HepG2 (cell line): ENCODE measurements at regions not wholly inside any gene's neighbourhood (a gene's known extent, or its start where the extent isn't known, plus 50 kb on each side); places are given as distances from the start of the nearest gene placed in this dataset.

ENCODE experiments used
- ATAC-seq: fragments of 200-7000 bp; cut with Tn5 transposase; 3 replicates; pipeline ENCODE4 v1.9.1; 2020; ENCODE audit warnings: mild to moderate bottlenecking, moderate library complexity
- BruUV-seq: library from RNA; stranded (reverse); fragments of 400-500 nt; replicated peaks from 2 replicates; lab custom pipeline; 2021; lab: Mats Ljungman, UMichigan
- CTCF ChIA-PET: fragments of 300-600 bp; formaldehyde crosslinking; extraction: SDS; loops from one replicate; lab custom pipeline; 2021; ENCODE audit warnings: low total read pairs, inconsistent platforms, low intra/inter-chr PET ratio; lab: Yijun Ruan, JAX
- POLR2A ChIA-PET: fragments of 350-600 bp; sonication (Branson Sonifier 250); formaldehyde crosslinking; loops from one replicate; lab custom pipeline; 2020; ENCODE audit warnings: antibody characterized with exemption, inconsistent platforms; lab: Yijun Ruan, JAX
- DNase-seq: peaks from one replicate; pipeline ENCODE4 v3.0.0-alpha.2; 2015; ENCODE audit warnings: low spot score
- FAIRE-seq: peaks from 3 replicates; lab custom pipeline; 2011; peaks lifted over from hg19 to GRCh38; lab: Jason Lieb, UNC
- H2AFZ ChIP-seq: one replicate; pipeline ENCODE4 v1.6.1; 2011; ENCODE audit warnings: low read length, inconsistent platforms
- H3K27ac ChIP-seq: fragments of 300-600 bp; 3 replicates; pipeline ENCODE4 v1.8.0; 2011; ENCODE audit warnings: mixed run types, mild to moderate bottlenecking, mixed read lengths, low read length, inconsistent platforms; ENCODE audit not compliant: insufficient read depth; ENCODE audit errors: extremely low read length
- H3K27me3 ChIP-seq, 2 experiments: fragments of 200-600 bp in 1 of 2; 2 replicates in 1 of 2; 3 replicates in 1 of 2; pipeline versions ENCODE4 v1.6.0 to v1.8.0; 2011; ENCODE audit warnings: low read length in 2 of 2, mild to moderate bottlenecking in 2 of 2, moderate library complexity in 2 of 2, inconsistent platforms in 1 of 2; ENCODE audit not compliant: insufficient read depth in 2 of 2, control insufficient read depth in 1 of 2
- H3K36me3 ChIP-seq, 2 experiments: fragments of 200-600 bp in 1 of 2; replicated peaks in 1 of 2; 2 replicates in 1 of 2; 3 replicates in 1 of 2; pipeline versions ENCODE4 v1.5.1 to v1.8.0; 2011; ENCODE audit warnings: low read length in 2 of 2, inconsistent platforms in 1 of 2; ENCODE audit not compliant: insufficient read depth in 2 of 2, control insufficient read depth in 1 of 2
- H3K4me1 ChIP-seq: 2 replicates; pipeline ENCODE4 v1.5.1; 2012; ENCODE audit warnings: low read length, inconsistent platforms; ENCODE audit not compliant: insufficient read depth
- H3K4me2 ChIP-seq: 2 replicates; pipeline ENCODE4 v1.6.0; 2011; ENCODE audit warnings: low read depth, low read length, inconsistent platforms
- H3K4me3 ChIP-seq, 3 experiments: fragments of 200-600 bp in 1 of 3; sonication (generic), shearing (Covaris generic) in 1 of 3; replicated peaks in 1 of 3; 2 replicates each; pipeline ENCODE4 v1.5.1; 2011 to 2016; ENCODE audit warnings: low read length in 3 of 3, inconsistent platforms in 2 of 3, low read depth in 2 of 3, mild to moderate bottlenecking in 2 of 3, control low read depth in 1 of 3, mixed read lengths in 1 of 3; ENCODE audit not compliant: insufficient read depth in 1 of 3
- H3K79me2 ChIP-seq: one replicate; pipeline ENCODE4 v1.6.1; 2011; ENCODE audit warnings: low read length, inconsistent platforms; ENCODE audit not compliant: insufficient read depth
- H3K9ac ChIP-seq: 2 replicates; pipeline ENCODE4 v1.6.0; 2011; ENCODE audit warnings: mild to moderate bottlenecking, low read depth, low read length, inconsistent platforms; ENCODE audit not compliant: insufficient read depth
- H3K9me3 ChIP-seq: 2 replicates; pipeline ENCODE4 v1.5.1; 2012; ENCODE audit warnings: mild to moderate bottlenecking, low read length
- H4K20me1 ChIP-seq: 2 replicates; pipeline ENCODE4 v1.6.0; 2011; ENCODE audit warnings: inconsistent platforms, mild to moderate bottlenecking, low read length, moderate library complexity; ENCODE audit not compliant: insufficient read depth
- AGO1 ChIP-seq: fragments of 200-400 bp; formaldehyde crosslinking; IDR thresholded peaks from 2 replicates; pipeline ENCODE4 v1.6.1; 2017; ENCODE audit warnings: mild to moderate bottlenecking, low read depth, low read length, moderate library complexity; ENCODE audit not compliant: poor library complexity, severe bottlenecking
- CSRNP2 ChIP-seq: sonication (generic); formaldehyde crosslinking; conservative IDR thresholded peaks from 2 replicates; pipeline ENCODE4 v1.8.0; 2022; ENCODE audit warnings: low read depth, missing genetic modification reagents
- KDM1A ChIP-seq: IDR thresholded peaks from 2 replicates; pipeline ENCODE4 v1.6.1; 2016; ENCODE audit warnings: missing compliant biosample characterization
- MAFG ChIP-seq: sonication (generic); formaldehyde crosslinking; IDR thresholded peaks from 2 replicates; pipeline ENCODE4 v1.5.1; 2020; ENCODE audit warnings: mild to moderate bottlenecking, missing genetic modification reagents
- NFKB2 ChIP-seq: sonication (generic); formaldehyde crosslinking; IDR thresholded peaks from 2 replicates; pipeline ENCODE4 v1.4.0; 2020; ENCODE audit warnings: missing genetic modification reagents, borderline replicate concordance
- SKIL ChIP-seq: sonication (generic); formaldehyde crosslinking; IDR thresholded peaks from 2 replicates; pipeline ENCODE4 v1.8.0; 2022; ENCODE audit warnings: missing genetic modification reagents, mild to moderate bottlenecking, moderate library complexity, borderline replicate concordance
- TAF15 ChIP-seq: fragments of 200-400 bp; formaldehyde crosslinking; IDR thresholded peaks from one replicate; pipeline ENCODE4 v1.6.1; 2018; ENCODE audit warnings: mild to moderate bottlenecking, low read depth, low read length; ENCODE audit not compliant: poor library complexity, severe bottlenecking
- TFDP1 ChIP-seq: IDR thresholded peaks from 2 replicates; pipeline ENCODE4 v1.6.1; 2016; ENCODE audit warnings: missing compliant biosample characterization, missing genetic modification reagents, borderline replicate concordance
- ZBTB49 ChIP-seq: sonication (generic); formaldehyde crosslinking; IDR thresholded peaks from 2 replicates; pipeline ENCODE4 v1.4.0; 2020; ENCODE audit warnings: missing genetic modification reagents, borderline replicate concordance
- ZNF253 ChIP-seq: sonication (generic); formaldehyde crosslinking; IDR thresholded peaks from 2 replicates; pipeline ENCODE4 v1.8.0; 2022; ENCODE audit warnings: mild to moderate bottlenecking, missing genetic modification reagents, borderline replicate concordance
- ZNF367 ChIP-seq: sonication (generic); formaldehyde crosslinking; IDR thresholded peaks from 2 replicates; pipeline ENCODE4 v1.4.0; 2020; ENCODE audit warnings: missing genetic modification reagents, borderline replicate concordance
- ZNF451 ChIP-seq: sonication (generic); formaldehyde crosslinking; IDR thresholded peaks from 2 replicates; pipeline ENCODE4 v1.5.0; 2020; ENCODE audit warnings: mild to moderate bottlenecking, missing genetic modification reagents
- WGBS: methylation state at CpG from one replicate; pipeline ENCODE4 v1.1.6; 2017; ENCODE audit warnings: low lambda C conversion rate; 5-methylcytosine and 5-hydroxymethylcytosine counted together
- in situ Hi-C: cut with HindIII; loops from 2 replicates; pipeline ENCODE4 v1.10.0; 2017; ENCODE audit warnings: low pct_unique_long_range_greater_than_20kb; ENCODE audit not compliant: extremely low pct_ligation_motif_present
- intact Hi-C: fragments of 100-400 bp; cut with micrococcal nuclease; formaldehyde crosslinking; loops from one replicate; pipeline ENCODE4 v1.10.0; 2022; ENCODE audit not compliant: unreplicated experiment

- no TSS peak for BruUV-seq
- H3K79me2 ChIP-seq = no peaks in the 10 kb centered on the region
- no peaks in the 10 kb centered on the region for H3K27me3 ChIP-seq
- H2AFZ ChIP-seq = no peak overlapping the region
- TF ChIP-seq KDM1A (CRISPR knock-in tag) (no peak), AGO1 (no peak), MAFG (CRISPR knock-in tag) (no peak), TAF15 (no peak), SKIL (CRISPR knock-in tag) (no peak), ZNF367 (no peak), CSRNP2 (no peak), NFKB2 (CRISPR knock-in tag) (no peak), ZNF451 (CRISPR knock-in tag) (no peak), ZNF253 (no peak), ZBTB49 (CRISPR knock-in tag) (no peak), TFDP1 (no peak)
- TF ChIP-seq, all 625 proteins: peak for 0
- in situ Hi-C loops (no loop called here), intact Hi-C loops (no loop called here)
- Histone ChIP-seq H3K36me3 (no peaks in the 10 kb centered on the region), H3K4me3 (no peak overlapping the region), H3K27ac (no peak overlapping the region), H3K9ac (no peak overlapping the region), H3K4me1 (no peaks in the 10 kb centered on the region), H4K20me1 (no peaks in the 10 kb centered on the region), H3K4me2 (no peak overlapping the region), H3K9me3 (no peaks in the 10 kb centered on the region)
- no peak for ATAC-seq
- CTCF ChIA-PET = no interaction called here
- no peak for FAIRE-seq
- no peak for DNase-seq
- WGBS = under 1% methylated on average over 6 of the region's 6 CpGs
- POLR2A ChIA-PET = no interaction called here
These were observed 229.1 kb upstream of the CARD18 start for GRCh38 chr11:105368711-105369110.
